NCI-H748 treated with DMSO at 0.1 percent for 48 hours (cell line): ENCODE measurements at regions not wholly inside any gene's neighbourhood (a gene's known extent, or its start where the extent isn't known, plus 50 kb on each side); places are given as distances from the start of the nearest gene placed in this dataset.
"Not testable (repeated sequence)": the region's sequence is repeated elsewhere in the genome, so short reads cannot be mapped to it uniquely, and the experiment has no call there.

ENCODE experiments used
- DNase-seq: peaks from one replicate; lab custom pipeline; 2025; lab: John Stamatoyannopoulos, UW

DNA sequence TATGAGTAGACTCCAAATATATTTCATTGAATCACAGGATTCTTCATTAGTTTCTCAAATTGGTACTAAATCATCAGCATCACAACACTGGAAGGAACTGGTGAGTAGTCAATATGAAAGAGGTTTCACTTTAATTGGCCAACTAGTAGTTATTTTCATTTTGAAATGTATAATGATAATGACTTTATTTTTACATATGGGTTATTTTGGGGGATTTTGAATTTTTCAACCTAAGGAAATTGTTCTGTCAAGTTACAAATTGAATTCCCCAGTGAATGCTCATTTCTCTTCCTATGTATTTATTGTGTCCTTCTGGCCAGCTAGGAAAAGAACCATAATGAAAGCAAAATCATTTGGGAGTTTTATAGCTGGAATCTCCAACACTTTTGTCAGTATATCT, 174.2 kb upstream of the ATP2B1 start:
- DNase-seq, result no peak

DNA sequence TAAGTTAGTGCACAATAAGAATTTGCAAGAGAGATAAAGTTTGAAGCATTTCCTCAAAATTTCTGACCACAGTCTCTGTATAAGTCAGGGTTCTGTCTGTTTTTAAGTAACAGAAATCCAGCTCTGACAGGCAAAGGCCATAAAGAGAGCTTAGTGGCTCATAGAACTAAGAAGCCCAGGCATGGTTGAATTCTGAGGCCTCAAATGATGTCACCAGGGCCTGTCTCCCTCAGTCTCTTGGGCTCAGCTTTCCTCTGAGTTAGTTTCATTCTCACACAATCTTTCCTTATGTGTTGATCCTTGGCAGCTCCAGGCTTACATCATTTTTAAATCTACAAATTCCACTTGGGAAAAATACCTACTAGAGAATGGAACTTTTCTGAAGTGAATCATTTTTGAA, 173.4 kb upstream of the ATP2B1 start:
- no peak for DNase-seq

DNA sequence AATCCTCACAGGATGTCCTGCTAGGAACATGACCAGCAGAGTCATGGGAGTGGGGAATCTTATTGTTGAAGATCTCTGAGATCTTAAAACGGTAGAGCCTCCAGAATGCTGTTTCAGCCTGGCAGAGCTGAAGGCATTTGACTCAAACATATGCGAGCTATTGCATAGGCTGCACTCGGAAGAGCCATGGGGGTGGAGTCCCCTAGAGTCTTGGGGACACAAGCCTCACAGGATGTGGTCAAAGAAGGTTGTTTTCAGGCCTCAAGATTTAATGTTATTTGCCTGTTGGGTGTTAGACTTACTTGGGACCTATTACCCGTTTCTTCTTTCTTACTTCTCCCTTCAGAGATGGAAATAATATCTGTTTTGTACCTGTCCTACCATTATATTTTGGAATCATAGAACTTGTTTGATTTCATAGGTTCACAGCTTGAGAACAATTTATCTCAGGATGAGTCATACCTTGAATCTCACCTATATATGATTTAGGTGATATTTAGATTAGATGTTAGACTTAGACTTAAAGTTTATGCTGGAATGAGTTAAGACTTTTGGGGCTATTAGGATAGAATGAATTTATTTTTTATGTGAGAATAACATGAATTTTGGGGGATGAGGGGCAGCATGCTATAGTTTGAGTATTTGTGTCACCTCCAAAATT, 172.2 kb upstream of the ATP2B1 start:
- no peak for DNase-seq

GRCh38 chr12:89879766-89880165, 171.1 kb upstream of the ATP2B1 start:
- no peak for DNase-seq

GRCh38 chr12:89878950-89879349, 170.3 kb upstream of the ATP2B1 start:
- DNase-seq, result no peak

GRCh38 chr12:89878327-89878726, 169.7 kb upstream of the ATP2B1 start:
- DNase-seq, result no peak

GRCh38 chr12:89877671-89878070, 169.0 kb upstream of the ATP2B1 start:
- DNase-seq, result no peak

DNA sequence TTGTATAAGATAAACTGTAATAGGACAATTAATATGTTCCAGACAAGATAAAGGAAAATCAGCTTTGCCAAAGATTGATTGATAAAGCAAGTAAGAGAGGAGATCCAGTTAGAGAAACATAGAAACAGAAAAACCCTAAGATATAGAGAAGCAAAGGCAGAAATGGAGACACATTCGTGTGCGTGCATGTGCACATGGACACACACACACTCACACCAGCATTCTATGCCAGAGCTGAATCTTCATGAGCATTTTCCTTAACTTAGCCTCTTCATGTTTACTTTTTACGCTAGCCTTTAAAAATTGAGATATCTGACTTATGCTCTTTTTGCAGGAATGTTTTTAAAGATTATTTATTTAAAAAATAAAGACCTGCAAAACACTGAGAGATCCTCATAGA, 168.5 kb upstream of the ATP2B1 start:
- no peak for DNase-seq

DNA sequence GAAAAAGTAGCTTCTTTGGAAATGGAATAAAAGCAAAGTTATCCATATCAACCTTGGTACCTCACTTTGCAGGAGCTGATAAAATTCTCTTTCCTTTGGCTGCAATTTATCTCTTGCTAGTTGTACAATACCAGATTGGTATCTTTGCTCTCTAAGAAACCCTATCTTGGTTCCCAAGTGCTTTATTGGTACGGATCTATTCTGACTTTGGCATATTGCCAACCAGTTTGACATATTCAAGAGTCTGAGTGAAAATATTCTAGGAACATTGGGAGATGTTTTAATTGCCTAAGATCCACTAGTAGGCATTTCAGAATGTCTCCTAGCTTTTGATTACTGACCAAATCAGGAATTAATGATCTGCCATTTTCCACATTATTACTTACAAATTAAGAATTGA, 167.2 kb upstream of the ATP2B1 start:
- DNase-seq, result no peak

DNA sequence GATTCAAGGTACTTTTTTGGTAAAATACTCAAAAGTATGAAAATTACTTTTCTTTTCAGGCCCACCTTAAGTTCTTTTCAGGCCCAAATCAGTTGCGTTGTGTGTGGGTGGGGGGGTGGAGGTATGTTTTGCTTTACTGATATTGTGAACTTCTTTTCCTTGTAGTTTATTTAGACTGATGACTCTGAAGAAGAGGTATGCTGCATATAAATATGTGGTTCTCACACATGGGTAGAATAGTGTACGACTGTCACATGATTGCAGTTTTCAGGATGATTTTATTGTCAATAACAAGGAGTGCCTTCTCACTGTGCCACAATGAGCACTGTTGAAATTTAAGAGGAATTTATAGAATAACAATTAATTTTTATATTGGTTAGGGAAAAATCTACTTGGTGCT, 166.6 kb upstream of the ATP2B1 start:
- no peak for DNase-seq

GRCh38 chr12:89874146-89874545, 165.5 kb upstream of the ATP2B1 start:
- DNase-seq, result no peak

DNA sequence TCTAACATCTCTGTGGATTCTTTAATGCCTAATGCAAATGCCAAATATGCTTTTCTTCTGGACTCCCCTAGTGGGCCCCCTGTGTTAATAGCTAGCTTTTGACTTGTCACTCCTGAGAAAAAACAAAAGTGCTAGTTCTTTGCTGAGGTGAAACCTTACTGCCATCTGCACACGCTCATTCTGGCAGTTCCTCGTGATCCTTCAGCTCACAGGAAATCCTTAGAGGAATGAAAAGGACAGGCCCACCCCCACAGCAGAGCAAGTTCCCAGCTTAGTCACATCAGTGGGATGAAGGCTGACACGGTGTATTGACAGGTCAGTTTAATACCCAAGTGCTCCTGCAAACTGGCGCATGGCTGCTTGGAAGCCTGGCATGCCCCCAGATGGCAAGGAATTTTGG, 165.1 kb upstream of the ATP2B1 start:
- no peak for DNase-seq

DNA sequence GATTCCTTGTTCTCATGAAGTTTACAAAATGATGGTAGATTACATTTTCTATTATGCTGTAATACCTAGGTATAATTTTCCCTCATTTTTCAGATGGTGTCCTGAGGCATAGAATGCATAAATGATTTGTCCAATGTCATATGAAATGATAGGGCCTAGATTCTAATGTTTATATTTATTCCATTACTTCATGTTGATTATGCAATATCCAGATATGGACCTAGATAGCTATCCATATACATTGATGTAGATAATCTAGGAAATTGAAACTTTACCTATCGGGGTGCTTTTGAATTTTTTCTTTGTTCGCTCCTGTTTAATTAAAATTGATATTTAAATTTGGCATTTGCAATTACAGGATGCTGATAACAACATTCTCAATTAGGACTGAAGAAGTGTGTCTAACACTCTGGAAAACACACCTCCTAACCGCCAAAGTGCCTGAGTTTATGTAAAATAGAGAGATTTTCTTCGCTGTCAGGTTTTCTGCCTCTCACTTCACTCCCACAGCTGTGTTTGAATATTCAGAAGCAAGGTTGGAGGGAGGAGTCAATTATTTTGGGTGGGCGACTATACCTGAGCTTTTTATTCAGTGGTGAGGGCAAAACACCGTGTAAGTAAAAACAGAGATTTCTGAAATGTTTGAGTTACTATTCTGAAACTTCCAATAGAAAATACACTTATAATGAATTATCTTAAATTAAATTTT, 164.4 kb upstream of the ATP2B1 start:
- DNase-seq, result no peak

DNA sequence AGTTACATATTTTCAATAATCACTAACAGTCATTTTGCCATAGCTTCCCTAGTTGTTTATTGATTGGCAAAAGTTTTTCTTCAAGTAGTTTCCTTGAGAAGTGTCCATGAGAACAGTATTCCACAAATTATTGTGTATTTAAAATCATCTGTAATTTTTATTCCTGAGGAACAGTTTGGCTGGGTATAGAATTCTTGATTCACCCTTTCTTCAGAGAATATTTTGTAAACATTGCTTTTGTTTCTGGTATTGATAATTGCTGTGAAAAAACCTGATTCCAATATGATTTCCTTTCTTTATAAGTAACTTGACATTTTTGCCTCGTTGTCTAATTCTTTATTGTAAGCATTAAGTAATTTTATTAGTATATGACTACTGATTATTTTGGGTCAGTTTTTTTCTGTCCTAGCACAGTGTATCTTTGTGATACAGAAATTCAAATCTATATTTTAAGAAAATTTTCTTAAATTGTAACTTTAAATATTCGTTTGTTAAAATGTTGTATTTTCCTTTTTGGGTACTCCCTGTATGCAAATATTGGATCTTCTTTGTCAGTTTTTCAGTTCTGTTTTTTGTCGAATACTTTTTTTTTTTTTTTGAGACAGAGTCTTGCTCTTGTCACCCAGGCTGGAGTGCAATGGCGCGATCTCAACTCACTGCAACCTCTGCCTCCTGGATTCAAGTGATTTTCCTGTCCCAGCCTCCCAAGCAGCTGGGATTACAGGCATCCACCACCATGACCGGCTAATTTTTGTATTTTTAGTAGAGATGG, 162.0 kb upstream of the ATP2B1 start:
- DNase-seq, result no peak

DNA sequence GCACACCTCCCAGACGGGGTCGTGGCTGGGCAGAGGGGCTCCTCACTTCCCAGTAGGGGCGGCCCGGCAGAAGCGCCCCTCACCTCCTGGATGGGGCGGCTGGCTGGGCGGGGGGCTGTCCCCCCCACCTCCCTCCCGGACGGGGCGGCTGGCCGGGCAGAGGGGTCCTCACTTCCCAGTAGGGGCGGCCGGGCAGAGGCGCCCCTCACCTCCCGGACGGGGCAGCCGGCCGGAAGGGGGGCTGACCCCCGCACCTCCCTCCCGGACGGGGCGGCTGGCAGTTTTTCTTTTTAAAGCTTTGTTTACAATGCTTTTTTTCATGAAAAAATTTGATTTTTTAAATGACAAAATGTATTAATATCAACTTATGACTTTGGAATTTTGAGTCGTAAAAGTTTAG, 159.0 kb upstream of the ATP2B1 start:
- DNase-seq, result not testable (repeated sequence)

DNA sequence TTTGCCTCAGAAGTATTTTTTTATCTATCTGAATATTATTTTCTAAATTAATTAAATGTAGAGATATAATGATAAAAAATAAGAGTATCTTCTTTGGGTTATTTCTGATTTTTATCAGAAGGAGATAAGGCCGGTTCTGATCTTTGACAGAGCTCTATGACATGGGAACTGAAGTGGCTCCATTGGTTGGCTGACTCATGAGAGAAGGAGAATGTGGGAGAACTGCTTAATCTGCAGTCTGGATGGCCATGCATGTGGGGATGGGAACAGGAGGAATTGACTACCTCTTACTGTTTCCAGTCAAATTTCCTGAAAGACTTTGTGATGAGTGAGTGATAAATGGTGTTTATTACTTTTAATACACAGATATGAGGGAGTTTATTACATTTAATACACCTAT, 155.8 kb upstream of the ATP2B1 start:
- peak; percentile 19 for DNase-seq

DNA sequence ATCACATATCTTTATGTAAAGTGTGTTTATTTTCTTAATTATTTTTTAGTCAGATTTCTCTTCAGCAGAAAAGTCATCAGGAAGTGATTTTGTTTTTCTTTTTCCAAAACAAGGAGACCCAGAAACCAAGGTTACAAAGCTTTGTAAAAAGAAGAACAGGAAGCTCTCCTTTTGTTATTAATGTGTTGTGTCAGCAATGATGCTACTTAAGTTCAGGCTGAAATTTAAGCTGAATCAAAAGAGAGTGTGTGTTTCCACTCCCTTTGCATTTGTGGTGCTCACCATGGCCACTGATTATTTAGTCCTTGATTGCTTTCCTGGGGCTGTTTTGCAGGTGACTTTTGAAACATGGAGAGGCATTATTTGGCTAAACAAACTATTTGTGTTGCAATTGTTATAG, 155.3 kb upstream of the ATP2B1 start:
- DNase-seq, result peak; percentile 85

DNA sequence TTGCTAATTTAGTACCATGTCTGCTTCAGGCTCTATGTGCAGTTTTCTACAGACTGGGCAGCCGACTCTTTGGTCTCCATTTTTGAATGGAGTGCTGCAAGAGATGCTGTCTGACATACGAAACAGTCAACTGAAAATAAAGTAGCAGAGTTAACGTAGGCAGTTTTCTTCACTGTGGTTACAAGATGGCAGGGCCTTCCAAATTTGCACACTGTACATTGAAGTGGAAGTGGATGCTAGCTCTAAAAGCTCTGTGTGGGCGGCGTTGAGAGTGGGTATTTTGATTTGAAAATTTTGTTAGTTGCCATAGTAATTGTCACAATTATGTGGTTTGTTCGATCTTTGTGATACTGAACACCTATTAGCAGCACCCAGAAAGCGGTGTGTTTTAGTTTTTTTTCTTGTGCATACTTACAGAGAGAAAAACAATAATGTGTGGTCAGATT, 154.9 kb upstream of the ATP2B1 start:
- DNase-seq, result peak; percentile 37

DNA sequence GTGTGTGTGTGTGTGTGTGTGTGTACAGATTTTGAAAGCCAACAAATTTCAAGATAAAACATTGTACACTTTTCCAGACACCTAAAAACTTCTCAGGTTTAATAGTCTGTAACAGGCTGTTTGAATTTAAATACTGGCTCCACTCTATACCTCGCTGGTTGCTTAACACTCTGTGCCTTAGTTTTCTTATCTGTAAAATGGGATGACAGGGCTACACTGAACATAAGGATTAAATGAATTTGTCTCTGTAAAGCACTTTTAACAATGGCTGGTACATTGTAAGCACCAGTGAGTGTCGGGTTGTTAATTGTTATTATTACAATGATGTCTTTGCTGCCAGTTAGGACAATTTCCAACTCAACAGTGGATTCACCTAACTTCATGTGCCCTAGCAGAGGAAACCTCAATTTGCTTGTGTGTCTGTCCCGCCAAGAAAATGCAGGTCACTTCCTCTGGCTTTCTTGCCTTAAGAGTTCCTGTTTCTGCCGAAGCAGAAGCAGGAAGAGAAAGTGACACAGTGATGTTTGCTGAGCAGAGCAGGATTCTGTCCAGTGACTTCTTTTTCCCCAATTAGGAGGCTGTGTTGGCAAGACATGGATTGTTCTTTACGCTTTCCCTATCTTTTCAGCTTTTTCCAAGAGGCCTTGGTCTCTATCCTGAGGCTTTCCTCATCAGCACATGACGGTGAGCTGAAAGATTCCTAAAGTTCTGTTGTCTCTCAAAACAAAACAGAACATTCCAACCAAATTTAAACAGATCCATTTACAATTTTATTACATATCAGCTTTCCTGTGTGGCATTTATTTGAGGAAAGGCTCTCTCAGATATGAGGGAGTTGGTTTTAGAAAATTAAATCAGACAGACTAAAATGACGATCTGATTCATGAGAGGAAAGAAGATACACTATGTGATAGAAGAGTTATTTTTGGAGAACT, 154.1 kb upstream of the ATP2B1 start:
- no peak for DNase-seq

GRCh38 chr12:89861086-89861485, 152.4 kb upstream of the ATP2B1 start:
- DNase-seq, result no peak

GRCh38 chr12:89859508-89860220, 151.0 kb upstream of the ATP2B1 start:
- DNase-seq, result no peak
